Ishikawa (cell line): ENCODE measurements at regions not wholly inside any gene's neighbourhood (a gene's known extent, or its start where the extent isn't known, plus 50 kb on each side); places are given as distances from the start of the nearest gene placed in this dataset.

Experiments used
- CEBPB ChIP-seq: IDR thresholded peaks from 2 replicates; pipeline ENCODE4 v1.6.1; 2012
- CREB1 ChIP-seq: IDR thresholded peaks from 2 replicates; pipeline ENCODE4 v1.6.1; 2012; ENCODE audit warnings: low read depth
- EGR1 ChIP-seq: IDR thresholded peaks from 2 replicates; pipeline ENCODE4 v1.6.1; 2012
- EP300 ChIP-seq: IDR thresholded peaks from 2 replicates; pipeline ENCODE4 v1.6.1; 2012; ENCODE audit warnings: borderline replicate concordance
- FOXM1 ChIP-seq: IDR thresholded peaks from 2 replicates; pipeline ENCODE4 v1.6.1; 2012; ENCODE audit warnings: low read depth, borderline replicate concordance
- MAX ChIP-seq: IDR thresholded peaks from 2 replicates; pipeline ENCODE4 v1.6.1; 2012
- RAD21 ChIP-seq: IDR thresholded peaks from 2 replicates; pipeline ENCODE4 v1.6.1; 2012; ENCODE audit warnings: low read depth
- REST ChIP-seq: IDR thresholded peaks from 2 replicates; pipeline ENCODE4 v1.6.1; 2012; ENCODE audit warnings: low read depth, mild to moderate bottlenecking
- TAF1 ChIP-seq: IDR thresholded peaks from 2 replicates; pipeline ENCODE4 v1.6.1; 2012; ENCODE audit warnings: low read depth, mild to moderate bottlenecking
- TCF12 ChIP-seq: IDR thresholded peaks from 2 replicates; pipeline ENCODE4 v1.6.1; 2012; ENCODE audit warnings: low read depth
- TEAD4 ChIP-seq: IDR thresholded peaks from 2 replicates; pipeline ENCODE4 v1.6.1; 2012
- YY1 ChIP-seq: IDR thresholded peaks from 2 replicates; pipeline ENCODE4 v1.6.1; 2012; ENCODE audit warnings: low read depth
- ZBTB7A ChIP-seq: IDR thresholded peaks from 2 replicates; pipeline ENCODE4 v1.6.1; 2012; ENCODE audit warnings: low read depth

- TF ChIP-seq RAD21 (no peak), TAF1 (no peak), CREB1 (no peak), CEBPB (no peak), TCF12 (no peak), YY1 (no peak), MAX (no peak), EP300 (no peak), EGR1 (no peak), FOXM1 (no peak), REST (no peak), TEAD4 (no peak), ZBTB7A (no peak)
These were observed 223.0 kb downstream of the PTBP2 start for GRCh38 chr1:96944432-96945092.
